Hematopoietic multipotent progenitor cell (in vitro differentiated cells): ENCODE measurements at regions not wholly inside any gene's neighbourhood (a gene's known extent, or its start where the extent isn't known, plus 50 kb on each side); places are given as distances from the start of the nearest gene placed in this dataset.

Experiments used
- DNase-seq, 3 donors: peaks; one replicate each; pipeline ENCODE4 v3.0.0-alpha.2; 2011 to 2015; ENCODE audit warnings: low read depth in 2 of 3, low spot score in 2 of 3

DNA sequence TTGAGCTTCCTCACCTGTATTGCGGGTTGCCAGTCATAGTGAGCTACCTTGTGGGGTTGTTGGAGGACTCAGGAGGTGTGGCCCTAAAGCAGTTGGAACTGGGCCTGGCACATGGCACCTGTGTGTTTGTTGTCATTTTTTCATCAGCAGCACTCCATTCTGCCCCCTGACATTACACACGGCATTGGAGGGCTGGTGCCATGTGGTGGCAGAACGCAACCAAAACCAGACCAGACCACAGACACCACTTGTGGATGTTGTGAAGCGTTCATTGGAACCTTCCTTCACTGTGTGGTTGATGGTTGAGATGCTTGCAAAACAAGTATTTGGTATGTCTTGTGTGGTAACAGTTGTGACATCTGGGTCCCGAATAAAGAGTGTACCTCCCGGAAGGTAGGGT lies 113.2 kb upstream of the ERCC6L2 start:
- no peak for DNase-seq

DNA sequence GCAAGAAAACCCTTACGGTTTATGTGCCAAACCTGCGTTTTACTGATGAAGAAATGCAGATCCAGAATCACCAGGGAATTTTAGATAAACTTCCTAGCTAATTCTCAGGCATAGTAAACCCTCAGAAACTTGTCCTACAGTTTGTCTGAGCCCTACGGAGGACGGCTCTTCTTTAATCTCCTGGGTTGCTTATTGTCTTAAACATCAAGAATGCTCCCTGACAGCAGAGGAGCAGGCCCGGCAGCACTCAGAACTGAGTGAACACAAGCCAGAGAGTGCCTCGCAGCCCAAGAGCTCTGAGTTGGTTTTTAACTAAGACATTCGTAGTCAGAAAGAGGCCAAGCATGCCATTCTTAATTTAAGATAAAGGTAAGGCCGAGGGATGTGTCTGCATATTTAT lies 114.7 kb upstream of the ERCC6L2 start:
- no peak for DNase-seq

DNA sequence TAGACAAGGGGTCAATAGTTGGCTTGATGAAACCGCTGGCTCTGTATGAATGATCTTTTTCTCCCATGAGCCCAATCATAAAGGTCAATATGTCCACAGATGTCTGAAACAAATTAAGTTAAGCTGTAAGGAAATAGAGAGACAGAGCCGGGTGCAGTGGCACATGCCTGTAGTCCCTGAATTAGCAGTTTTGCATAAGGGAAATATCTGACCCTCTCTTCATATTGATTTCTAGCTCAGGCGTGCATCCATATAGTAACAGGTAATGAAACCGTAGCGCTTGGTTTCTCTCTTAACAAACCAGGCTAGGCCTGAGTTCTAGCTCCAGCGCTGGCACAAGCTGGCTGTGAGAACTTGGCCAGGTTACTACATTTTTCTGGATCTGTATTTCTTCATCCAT lies 118.1 kb upstream of the ERCC6L2 start:
- no peak for DNase-seq

DNA sequence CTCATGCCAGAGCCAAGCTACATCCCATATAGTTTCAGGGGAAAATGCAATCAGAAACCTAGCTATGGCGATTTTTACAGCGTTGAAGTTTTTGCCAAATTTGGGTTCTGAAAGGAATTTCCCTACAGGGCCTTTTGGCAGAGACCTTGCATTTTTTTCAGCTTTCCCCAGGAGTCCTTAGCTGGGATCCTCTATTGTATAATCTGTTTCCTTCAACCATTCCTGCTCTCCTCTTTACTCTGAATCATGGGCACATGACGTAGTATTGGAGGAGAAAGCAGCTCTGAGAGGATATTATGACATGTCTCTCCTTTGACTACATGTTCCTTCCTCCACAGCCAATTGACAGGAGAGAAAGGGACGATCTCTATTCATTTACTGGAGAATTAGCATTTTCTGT lies 118.5 kb upstream of the ERCC6L2 start:
- no peak for DNase-seq

DNA sequence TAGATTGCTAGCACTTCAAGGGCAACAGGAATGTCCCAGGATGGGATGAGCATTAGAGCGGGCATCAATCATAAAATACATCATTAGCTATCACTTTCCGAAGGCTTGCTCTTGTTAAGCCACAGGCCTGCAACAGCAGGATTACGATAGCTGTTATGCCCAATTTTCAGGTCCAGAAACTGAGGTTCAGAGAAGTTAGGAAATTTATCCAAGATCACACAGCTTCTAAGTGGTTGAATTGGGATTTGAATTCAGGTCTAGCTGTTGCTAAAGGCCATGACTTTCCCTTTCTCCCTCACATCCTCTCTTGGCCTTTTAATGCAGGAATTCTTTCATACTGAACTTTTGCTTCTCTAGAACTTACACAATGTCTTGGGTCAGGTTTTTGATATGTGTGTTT lies 119.4 kb upstream of the ERCC6L2 start:
- DNase-seq = no peak

DNA sequence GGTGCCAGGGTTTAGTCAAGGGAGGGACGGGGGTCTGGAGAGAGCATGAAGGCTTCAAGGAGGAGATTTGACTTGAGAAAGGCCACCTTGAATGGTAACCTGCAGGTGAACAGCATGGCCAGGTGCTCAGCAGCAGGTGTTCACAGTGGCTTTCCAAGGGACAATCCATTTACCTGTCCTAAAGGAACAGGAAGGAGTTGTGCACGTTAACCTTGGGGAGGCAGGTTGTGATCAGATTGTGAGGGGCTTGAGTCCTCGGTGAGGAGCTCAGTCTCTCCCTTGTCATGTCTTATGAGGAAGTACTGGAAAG lies 120.1 kb upstream of the ERCC6L2 start:
- no peak for DNase-seq

DNA sequence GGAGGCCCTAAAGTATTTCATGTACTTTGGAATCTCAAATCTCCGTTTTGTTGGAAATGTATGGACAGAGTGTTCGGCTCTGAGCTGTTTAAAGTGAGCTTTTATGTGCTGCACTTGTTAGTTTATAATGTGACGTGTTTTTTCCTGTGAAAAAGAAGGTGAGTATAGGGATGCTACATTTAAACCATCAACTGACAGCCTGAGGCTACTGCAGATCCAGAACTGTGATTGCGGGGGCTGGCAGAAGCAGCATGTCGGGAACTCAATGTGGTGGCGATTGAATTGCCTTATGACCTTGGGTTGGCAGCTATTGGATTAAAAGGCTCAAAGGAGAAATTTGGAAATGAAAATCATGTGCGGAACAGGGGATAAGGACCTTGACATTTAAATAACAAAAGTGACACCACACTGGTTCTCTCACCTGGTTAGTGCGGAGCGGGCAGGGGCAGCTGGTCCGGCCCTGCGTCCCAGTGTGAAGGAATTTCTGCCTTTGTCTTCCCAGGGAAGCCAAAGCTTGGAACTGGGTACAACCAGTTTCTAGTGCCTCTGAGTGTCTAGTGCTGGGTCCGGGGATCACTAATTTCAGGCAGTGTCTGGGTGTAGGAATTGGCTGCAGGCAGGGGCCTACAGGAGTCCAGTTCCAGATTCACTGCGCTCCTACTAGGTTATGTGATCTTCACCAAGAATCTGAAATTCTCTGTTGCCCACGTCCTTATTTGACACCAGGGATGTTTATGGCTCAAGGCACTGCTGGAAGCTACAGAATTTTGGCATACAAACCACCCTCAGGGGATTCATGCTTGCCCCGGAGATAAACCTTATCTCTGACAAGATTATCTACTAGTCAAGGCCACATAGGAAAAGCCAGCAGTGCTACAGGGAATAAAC lies 120.7 kb upstream of the ERCC6L2 start:
- no peak for DNase-seq

DNA sequence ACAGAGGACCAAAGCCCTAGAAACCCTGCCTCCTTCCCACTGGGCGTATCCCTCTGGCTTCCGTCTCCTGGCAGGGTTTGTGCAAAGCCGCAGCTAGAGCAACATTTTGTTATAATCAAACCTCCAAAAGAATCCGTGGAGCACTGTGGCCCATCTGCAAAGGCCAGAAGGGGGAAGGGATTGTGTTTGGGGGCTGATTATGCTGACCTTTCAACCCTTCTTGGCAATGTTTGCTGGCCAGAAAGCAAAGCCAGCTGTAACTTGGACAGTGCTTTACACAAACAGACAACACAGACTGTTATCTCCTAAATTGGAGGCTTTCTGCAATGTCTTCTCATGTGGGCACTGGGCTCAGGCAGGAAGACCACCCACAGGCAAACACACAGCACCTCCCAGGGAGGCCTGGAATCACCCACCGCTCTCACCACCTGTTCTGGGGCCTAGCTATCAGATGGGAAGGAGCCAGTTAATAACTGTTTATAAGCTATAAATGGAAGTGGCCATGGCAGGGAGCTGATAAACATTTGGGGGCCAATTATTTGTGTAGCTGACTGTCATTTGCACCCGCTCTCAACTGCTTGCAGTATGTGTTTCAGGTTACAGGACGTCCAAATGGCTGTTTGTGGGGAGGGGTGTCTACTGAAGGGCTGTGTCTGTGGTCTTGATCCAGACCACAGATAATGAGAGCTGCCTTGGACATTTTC lies 121.6 kb upstream of the ERCC6L2 start:
- DNase-seq = no peak

DNA sequence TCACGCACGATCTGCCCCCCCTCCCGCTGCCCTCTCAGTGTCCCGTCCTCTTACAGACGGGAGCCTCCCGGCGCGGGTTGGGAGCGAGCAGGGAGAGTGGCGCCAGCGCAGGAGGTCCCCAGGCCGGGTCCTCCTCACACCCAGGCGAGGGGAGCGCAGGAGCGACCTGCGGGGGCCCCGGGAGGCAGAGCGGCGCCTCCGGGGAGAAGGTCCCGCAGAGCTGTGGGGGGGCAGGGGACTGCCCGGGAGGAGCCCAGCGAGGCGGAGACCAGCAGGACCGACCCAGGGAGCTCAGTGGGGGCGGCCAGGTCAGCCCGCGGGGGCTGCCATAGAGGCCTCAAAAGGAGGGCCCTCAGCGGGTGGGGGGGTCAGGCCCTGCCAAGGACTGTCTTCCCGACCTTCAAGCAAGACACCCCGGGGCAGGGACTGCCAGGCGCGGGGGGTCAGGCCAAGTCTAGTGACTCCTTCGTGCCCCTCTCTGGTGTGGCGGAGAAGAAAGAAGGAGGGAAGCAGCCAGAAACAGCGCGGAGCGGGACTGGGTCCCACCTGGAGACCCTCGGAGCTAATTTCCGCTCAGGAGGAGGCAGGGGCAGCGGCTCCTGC lies 123.3 kb upstream of the ERCC6L2 start:
- no peak for DNase-seq

DNA sequence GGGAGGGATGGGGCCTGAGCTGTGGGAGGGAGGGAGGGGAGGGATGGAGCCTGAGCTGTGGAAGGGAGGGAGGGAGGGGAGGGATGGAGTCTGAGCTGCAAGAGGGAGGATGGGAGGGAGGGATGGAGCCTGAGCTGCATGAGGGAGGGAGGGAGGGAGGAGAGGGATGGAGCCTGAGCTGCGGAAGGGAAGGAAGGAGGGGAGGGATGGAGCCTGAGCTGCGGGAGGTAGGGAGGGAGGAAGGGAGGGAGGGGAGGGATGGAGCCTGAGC lies 124.0 kb upstream of the ERCC6L2 start:
- DNase-seq = no peak

DNA sequence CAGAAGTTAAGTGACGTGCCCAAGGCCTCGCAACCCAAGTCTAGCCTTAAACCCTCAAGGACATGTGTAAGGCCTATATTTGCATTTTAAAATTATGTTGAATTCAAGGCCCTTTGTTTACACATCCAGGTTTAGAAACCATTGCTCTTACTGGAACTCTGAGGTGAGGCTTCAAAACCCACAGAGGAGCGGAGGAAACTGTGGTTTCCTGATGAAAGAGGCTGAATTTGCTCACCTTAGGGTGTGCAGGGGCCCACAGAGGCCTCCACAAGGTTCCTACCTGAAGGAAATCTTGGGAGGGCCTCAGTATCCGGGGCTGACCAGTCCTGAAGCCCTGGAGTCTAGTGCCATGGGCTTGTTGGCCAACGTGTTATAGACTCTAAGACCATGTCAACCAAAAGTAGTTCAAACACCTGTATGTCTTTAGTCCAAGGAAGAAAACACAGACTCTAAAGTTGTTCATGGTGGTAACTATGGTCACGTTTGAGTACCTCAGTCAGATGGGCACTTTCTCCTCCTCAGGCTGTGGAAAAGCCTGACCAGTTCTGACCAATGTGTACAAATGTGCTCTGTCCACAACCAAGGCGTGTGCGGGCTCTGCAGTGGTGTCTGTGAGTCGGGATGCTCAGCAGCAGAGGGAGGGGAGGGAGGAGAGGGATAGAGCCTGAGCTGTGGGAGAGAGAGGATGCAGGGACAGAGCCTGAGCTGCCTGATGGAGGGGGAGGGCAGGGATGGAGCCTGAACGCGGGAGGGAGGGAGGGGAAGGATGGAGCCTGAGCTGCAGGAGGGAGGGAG lies 124.6 kb upstream of the ERCC6L2 start:
- peak in 1 of 3 donors; percentile 16 for DNase-seq

DNA sequence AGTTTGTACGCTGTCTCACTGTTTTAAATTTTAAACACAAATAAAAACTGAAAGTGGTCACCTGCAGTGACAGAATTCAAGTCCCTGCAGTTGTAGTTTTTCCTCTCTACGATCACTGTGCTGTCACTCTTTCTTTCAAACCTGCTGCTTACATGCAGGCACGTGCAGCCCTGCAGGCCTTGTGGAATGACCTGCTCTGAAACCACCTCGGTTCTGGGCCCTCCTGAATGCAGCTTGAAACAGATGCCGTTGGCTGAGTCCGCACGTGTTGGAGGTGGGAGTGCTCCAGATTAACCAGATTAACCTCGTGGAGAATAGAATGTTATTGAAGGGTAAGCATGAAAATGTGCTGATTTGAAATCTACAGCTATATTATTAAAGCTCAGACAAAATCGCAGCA lies 126.0 kb upstream of the ERCC6L2 start:
- no peak for DNase-seq

DNA sequence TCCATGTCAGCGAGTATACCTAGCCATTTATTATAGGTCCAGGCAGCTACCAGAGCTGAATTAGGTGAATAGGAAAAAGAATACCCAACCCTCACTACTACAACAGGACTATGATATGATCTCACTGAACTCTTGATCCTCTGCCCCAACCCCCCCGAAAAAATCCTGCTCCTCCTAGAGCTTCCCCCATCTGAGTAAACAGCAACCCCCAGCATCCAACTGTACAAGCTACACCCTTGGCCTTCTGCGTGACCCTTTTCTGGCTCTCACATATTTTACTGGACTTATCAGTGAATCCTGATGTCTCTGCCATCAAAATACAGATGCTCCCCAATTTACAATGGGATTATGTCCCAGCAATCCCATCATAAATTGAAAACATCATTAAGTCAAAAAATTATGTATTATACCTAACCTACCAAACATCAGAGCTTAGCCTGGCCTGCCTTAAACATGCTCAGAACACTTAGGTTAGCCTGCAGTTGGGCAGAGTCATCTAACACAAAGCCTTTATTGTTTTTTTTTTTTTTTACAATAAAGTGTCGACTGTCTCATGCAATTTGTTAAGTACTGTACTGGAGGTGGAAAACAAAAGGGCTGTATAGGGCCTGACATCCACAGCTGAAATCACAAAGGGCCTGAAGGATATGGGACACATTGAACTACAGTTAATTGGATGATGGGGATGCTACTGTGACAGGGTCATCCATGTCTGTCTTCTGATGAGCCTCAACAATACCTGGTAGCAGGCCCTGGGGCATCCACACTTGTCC lies 128.9 kb upstream of the ERCC6L2 start:
- DNase-seq = no peak

DNA sequence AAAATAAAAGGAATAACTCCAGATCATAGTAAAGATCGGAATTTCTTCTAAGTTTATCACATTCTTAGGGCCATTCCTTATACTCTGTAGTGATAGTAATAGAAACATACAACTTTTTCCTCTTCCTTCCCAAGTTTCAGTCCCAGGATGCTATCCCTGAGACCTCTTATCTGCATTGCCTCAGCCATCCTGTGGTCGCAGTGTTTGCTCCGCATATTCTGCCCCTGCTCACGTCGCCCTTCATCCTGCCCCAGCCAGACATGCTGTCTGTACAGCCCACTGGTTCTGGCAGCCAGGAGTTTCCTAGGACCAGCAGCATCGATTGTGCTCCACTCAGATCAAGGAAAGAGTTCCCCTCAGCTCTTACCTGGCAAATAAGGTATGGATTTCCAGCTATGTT lies 132.7 kb upstream of the ERCC6L2 start:
- DNase-seq = no peak

DNA sequence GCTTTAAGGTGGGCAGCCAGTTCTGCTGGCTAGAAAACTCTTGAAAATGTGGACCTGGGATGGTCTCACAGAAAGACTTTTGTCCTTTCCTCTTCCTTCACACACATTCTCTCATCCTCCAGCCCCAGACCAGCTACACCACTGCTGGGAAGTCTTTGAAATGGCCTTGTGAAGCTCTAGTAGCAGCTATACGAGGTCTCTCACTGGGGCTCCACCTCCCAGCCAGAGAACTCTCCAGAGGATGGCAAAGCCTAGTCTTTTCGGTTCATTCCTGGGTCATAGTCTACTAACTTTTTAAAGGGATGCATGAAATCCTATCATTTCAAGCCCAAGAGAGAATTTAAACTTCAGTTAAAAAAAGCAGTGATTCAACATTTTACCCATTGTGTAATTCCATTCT lies 133.9 kb upstream of the ERCC6L2 start:
- DNase-seq = no peak

DNA sequence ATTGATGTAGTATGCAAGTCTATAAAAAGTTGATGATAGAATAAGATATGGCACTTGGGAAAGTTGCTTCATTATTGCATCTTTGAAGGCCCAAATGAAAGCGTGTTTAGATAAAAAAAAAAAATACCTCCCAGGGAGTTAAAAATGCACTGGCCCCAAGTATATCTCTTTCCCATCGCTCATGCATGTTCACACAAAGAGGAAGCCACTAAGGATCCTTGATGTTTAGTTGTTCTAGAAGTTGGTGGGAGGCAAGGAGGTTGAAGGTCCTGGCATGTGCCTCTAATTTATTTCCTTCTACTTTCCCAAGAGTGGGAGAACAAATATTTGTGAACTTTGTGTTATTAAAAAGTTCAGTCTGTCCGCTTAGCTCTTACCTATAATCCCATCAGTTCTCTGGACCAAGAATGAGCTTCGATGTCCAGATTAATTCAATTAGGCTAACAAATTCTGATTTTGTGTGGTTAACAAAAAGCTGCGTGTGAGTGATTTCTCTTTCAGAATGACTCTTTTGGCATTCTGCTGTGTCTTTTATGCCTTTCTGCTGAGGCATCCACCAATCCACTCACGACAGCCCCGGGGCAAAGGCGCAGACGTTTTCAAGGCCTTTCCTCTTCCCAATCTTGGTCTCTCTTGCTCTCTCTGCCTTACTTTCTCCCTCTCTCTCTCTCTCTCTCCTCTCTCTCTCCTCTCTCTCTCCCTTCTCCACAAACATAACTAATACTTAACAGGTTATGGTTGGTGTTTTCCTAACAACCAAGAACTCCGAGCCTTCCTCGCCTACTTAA lies 135.1 kb upstream of the ERCC6L2 start:
- no peak for DNase-seq

DNA sequence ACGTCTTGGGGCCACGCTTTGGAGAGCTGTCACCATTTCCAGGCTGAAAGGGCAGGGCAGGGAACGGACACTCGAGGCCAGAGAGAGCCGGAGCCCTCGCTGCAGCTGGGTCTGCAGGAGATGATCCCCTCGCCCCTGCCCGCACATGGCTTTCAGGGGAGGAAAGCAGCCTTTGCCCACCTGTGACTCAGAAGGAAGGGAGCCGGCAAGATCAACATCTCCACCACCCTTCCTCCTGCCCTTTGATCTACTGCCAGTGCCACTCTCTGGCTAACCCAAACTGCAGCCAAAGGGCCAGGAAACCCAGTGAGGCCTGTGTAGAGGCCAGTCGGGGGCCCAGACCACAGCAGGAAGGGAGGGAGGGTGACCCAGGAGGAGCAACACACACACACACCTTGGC lies 137.1 kb upstream of the ERCC6L2 start:
- no peak for DNase-seq

DNA sequence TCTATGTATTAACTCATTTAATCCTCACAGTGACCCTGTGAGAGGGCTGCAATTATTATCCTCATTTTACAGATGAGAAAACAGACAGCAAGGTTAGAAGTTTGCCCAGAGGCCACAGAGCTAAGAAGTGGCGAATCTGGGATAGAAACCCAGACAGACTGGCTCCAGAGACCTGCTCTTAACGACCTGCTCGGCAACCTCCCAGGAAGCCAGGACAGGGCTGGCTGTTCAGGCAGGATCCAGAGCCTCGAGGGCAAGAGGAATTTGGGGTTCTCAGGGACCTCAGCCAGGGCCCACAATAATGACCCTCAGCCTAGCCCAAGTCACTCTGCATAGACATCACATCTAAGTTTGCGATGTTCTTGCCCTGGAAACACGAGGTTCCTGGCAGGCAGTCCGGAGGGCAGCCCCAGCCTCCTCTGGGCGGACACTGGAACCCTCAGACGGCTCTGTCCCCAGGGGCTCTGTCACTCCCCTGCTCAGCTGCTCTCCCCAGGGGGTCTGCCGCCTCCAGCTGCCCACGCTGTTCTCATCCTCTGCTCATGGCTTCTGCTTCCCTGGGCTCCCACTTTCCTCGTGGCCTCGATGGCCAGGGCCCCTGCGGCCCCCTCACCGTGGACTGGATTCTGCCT lies 138.5 kb upstream of the ERCC6L2 start:
- DNase-seq = no peak

DNA sequence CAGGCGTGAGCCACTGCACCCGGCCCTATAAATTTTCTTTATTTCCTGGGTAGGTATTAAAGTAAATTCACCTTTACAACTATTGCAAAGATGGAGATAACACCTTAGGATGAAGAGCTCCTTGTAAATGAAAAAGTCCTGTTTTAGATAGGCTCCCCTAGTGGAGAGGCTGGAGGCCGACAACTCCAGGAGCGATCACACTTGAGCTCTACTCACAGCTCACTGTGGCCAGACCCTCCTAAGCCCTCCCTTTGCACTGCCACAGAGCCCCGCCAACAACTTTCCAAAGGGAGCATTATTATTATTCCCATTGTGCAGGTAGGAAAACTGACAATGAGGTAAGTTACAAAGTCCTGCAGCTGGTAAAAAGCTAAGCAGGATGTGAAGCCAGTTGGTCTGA lies 139.1 kb upstream of the ERCC6L2 start:
- DNase-seq = no peak

DNA sequence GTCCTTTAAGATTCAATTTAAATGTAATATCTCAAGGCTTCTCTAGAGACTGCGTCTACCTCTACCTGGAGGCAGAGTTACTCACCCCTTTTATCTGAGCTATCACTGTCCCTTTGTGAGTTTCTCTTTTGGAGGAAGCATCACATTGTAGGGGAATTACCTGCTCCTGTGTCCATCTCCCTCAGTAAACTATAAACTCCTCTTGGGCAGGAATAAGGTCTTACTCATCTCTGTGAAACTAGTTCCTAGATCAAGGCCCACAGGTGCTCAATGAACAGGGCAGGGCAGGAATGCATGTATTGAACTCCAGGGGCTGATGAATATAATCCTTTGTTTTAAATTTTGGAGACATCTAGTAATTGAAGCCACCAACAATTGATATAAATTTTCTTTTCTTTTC lies 139.8 kb upstream of the ERCC6L2 start:
- DNase-seq = no peak
